GM21619 (cell line): ENCODE measurements at regions not wholly inside any gene's neighbourhood (a gene's known extent, or its start where the extent isn't known, plus 50 kb on each side); places are given as distances from the start of the nearest gene placed in this dataset.

Source experiments
- ATAC-seq: cut with Tn5 transposase; IDR thresholded peaks from one replicate; pipeline ENCODE4 v1.9.1; 2021; ENCODE audit not compliant: unreplicated experiment

- no peak for ATAC-seq
Observed at GRCh38 chr20:1720845-1721475, 63.4 kb upstream of the SIRPG start.

- ATAC-seq = no peak
Observed at GRCh38 chr20:1720226-1720625, 62.6 kb upstream of the SIRPG start.

GRCh38 chr20:1718604-1719384 lies 61.2 kb upstream of the SIRPG start:
- ATAC-seq = no peak

GRCh38 chr20:1712634-1713624 lies 55.4 kb upstream of the SIRPG start:
- no peak for ATAC-seq

GRCh38 chr20:1711826-1712601 lies 54.4 kb upstream of the SIRPG start:
- no peak for ATAC-seq

GRCh38 chr20:1711266-1711665 lies 53.7 kb upstream of the SIRPG start:
- ATAC-seq = no peak

GRCh38 chr20:1710484-1710883 lies 52.9 kb upstream of the SIRPG start:
- no peak for ATAC-seq

- no peak for ATAC-seq
Observed at GRCh38 chr20:1707588-1708449, 50.2 kb upstream of the SIRPG start.
